Lower leg skin (tissue), 3 donors: ENCODE measurements at regions not wholly inside any gene's neighbourhood (a gene's known extent, or its start where the extent isn't known, plus 50 kb on each side); places are given as distances from the start of the nearest gene placed in this dataset.
A peak's percentile ranks its signal among the peaks of the same experiment; 100 is the strongest.
"Not testable (repeated sequence)": the region's sequence is repeated elsewhere in the genome, so short reads cannot be mapped to it uniquely, and the experiment has no call there.

Experiments used
- DNase-seq, 2 donors: peaks; one replicate each; pipeline ENCODE4 v3.0.0-alpha.2; 2019; ENCODE audit warnings: low spot score in 2 of 2
- H3K4me3 ChIP-seq: fragments of 200-600 bp; sonication (generic); 2 replicates; pipeline ENCODE4 v1.5.1; 2017; ENCODE audit warnings: mild to moderate bottlenecking, low read depth; ENCODE audit not compliant: poor library complexity, severe bottlenecking
- WGBS, 2 donors: methylation state at CpG; one replicate each; pipeline ENCODE4 v1.1.5; 2018; 5-methylcytosine and 5-hydroxymethylcytosine counted together
- intact Hi-C: fragments of 100-400 bp; cut with DNase I; formaldehyde crosslinking; loops from one replicate; pipeline ENCODE4 v1.15.0; 2023; ENCODE audit warnings: low total_unique reads

DNA sequence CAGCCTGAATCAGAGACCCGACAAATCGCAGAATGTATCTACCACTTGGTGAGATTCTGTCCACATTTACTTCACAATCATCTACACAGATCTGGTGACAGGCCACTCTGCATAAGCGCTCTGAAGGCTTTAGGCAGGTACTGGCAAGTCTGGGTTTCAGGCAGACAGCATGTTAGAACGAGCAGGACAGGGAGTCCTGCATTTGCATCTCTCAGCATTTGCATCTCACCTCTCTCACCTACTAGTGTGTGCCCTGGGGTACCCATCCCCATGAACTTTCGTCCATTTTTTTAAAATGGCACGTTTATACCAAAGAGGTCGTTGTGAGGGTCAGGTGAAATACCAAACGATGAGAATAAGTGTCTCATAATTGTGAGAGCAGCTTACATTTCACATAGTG lies 108.2 kb downstream of the SPATA31A1 start:
- intact Hi-C loops, H3K4me3 ChIP-seq, DNase-seq: not testable (repeated sequence)
- WGBS, 2 donors, result 12 to 19% methylated on average over 6 of the region's 8 CpGs

DNA sequence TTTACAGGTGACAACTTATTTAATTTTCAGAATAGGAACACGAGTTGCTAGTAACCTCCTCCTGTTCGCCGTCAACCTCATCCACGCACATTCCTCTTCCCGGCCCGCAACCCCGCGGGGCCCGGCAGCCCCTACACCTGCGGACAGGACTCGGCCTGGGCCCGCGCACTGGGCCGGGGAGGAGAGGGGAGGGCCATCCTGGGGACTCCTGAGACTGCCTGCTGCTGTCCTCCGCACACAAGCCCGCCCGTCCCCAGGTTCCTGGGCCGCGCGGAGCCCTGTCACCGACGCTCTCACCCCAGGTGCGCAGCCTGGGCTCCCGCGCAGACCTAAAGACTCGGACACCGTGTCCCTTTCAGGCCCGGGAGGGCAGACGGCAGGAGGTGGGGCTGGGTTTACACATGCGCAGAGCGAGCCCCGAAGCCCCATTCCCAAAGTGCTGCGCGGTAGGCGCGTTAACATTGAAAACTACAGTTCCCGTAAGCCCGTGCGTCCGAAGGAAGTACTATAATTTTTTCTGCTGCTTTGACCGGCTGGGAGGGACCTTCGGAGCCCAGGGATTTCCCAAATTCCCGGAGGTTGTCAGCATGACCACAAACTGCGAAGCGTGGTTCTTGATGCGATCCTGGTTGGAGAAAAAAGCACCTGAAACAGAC lies 108.8 kb downstream of the SPATA31A1 start:
- intact Hi-C loops, result not testable (repeated sequence)
- peak overlapping the region; percentile 34 for H3K4me3 ChIP-seq
- 1% methylated on average over 19 to 26 of the region's 46 CpGs for WGBS, 2 donors
- DNase-seq, result peak; percentile 79 to 95

DNA sequence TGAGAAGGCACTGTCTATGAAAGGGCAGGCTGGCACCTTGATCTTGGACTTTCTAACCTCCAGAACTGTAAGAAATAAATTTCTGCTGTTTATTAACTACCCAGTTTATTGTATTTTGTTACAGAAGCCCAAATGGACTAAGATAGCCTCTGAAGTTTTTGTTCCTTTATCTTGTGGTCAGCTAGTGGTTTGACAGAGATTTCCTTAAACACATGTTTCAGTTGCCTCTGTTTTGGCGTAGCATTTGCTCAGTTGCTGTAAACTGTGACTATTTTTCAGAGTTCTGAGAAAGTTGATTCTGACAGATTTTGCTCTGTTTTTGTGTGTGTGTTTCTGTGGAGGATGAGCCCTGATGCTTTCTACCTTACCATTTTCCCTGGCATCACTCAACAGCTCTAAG lies 119.0 kb downstream of the SPATA31A1 start:
- DNase-seq, H3K4me3 ChIP-seq, intact Hi-C loops: not testable (repeated sequence)
- 47 to 100% methylated on average over 1 of the region's 1 CpG for WGBS, 2 donors

DNA sequence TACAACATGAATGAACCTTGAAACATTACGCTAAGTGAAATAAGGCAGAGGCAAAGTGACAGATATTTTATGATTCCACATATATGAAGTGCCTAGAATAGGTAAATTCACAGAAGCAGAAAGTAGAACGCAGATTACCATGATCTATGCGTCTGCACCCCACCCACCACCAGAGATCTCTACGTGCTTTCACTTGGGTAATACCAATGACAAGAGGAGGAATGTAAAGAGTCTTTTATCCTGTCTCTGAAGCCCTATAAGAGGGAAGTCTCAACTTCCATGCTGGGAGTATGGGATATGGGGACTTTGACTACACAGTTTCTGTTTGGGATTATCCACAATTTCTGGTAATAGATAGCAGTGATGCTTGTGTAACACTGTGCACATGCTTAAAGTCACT lies 127.6 kb downstream of the SPATA31A1 start:
- intact Hi-C loops, H3K4me3 ChIP-seq, DNase-seq: not testable (repeated sequence)
- 85 to 89% methylated on average over 4 of the region's 4 CpGs for WGBS, 2 donors

DNA sequence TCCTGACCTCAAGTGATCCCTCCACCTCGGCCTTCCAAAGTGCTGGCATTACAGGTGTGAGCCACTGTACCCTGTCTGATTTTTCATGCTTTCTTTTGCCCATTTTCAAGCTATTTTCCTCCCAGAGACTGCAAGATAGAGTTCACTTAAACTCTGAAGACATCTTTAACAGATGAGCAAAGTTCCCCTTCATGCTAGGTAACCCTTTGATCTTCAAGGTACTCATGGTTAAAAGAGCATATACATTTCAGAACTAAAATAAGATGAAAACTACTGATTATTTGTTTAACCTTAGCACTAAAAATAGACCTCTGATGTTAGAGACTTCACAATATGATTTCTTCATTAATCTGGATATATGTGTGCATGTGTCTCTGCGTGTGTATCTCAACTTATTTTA lies 128.4 kb downstream of the SPATA31A1 start:
- intact Hi-C loops, H3K4me3 ChIP-seq, DNase-seq: not testable (repeated sequence)
- WGBS, 2 donors, result 69 to 73% methylated on average over 2 of the region's 2 CpGs

DNA sequence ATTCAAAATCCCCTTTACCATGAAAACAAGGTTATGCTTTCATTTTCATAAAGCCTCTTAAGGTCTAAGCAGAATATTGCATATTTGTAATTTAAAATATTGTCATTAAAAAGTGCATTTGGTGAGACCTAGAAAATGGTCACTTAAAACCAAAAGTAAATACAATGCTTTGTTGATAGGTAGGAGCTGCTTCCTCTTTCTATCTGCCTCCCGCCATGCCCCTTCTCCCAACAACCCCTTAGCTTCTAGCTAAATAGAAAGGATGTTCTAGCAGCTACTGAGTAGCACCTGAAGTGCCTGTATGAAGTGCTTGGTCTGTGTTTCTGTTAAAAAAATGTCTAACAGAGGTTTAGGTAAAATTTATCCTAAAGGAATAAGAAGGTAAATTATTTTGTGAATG lies 128.8 kb downstream of the SPATA31A1 start:
- WGBS, 2 donors, result 86 to 100% methylated on average over 1 of the region's 1 CpG
- DNase-seq, intact Hi-C loops, H3K4me3 ChIP-seq: not testable (repeated sequence)

DNA sequence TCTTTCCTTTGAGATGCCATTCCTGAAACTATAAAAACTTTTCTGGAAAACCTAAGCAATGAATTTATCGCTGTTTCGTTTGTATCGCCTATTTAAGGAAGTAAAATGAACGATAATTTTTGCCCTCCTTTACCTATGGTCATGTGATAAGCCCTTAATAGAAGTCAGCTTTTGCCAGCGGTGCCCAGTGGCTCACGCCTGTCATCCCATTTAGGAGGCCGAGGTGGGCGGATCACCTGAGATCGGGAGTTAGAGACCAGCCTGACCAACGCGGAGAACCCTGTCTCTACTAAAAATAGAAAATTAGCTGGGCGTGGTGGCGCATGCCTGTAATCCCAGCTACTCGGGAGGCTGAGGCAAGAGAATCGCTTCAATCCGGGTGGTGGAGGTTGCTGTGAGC lies 132.0 kb downstream of the SPATA31A1 start:
- DNase-seq, intact Hi-C loops, H3K4me3 ChIP-seq: not testable (repeated sequence)
- 95 to 96% methylated on average over 12 to 13 of the region's 16 CpGs for WGBS, 2 donors

DNA sequence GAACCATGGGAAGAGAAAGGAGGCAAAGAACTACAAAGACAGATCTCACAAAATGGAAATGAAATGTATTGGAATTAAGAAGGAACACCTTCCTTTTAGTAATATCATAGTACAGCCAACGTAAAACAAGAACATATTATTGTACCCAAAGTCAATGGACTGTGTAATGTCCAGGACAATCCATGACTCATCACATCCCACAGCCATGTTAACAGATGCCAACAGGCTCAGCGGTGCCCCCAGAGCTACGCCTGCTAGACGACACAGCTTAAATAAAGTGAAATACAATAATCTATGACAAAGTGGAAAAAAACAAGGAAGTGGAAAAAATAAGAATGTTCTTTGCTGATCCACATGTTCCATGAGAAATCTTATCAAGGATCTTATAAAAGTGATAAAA lies 140.8 kb downstream of the SPATA31A1 start:
- intact Hi-C loops, H3K4me3 ChIP-seq, DNase-seq: not testable (repeated sequence)
- WGBS, 2 donors, result 65 to 88% methylated on average over 3 of the region's 4 CpGs

DNA sequence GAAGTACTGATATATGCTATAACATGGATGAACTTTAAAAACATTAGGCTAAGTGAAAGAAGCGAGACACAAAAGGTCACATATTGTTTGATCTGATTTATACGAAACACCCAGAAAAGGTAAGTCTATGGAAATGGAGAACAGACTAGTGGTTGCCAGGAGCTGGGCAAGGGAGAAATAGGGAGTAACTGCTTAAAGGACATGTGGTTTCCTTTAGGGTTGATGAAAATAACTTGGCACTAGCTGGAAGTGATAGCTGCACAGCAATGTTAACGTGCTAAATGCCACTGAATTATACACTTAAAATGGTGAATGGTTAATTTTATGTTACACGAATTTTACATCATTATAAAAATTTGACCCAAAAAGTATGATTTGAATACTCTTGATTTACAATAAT lies 147.7 kb downstream of the SPATA31A1 start:
- H3K4me3 ChIP-seq, intact Hi-C loops, DNase-seq: not testable (repeated sequence)
- WGBS, 2 donors, result no CpG with 5 or more reads among the region's 4 CpGs

DNA sequence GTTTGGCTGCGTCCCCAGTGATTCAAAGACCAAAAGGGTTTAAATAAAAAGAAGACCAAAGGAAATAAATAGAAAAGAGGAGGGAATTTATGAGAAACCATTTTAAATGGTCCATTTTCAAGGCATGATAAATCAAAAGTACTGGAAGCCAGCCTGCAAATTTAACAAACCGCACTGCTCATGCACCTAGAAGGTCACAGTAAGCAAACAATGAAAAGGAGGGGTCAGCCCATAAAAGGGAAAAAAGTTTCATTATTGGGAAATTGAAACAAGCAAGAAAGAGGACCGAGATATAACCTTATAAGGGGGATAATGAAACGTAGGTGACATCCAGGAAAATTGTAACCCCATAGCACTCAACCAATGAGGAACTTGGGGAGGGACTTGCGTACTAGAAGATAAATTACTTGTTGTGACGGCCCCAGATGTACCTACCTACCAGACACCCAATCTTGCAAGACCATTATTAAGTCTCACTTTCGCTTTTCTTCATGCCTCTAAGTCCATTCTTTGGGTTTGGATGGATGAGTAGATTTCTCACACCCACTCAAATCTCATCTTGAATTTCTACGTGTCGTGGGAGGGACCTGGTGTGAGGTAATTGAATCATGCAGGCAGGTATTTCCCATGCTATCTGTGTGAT lies 172.0 kb downstream of the SPATA31A1 start:
- whole genome bisulfite sequencing, 2 donors, result 87% methylated on average over 3 of the region's 9 CpGs; no CpG with 5 or more reads in 1 of the 2 donors
- DNase-seq, H3K4me3 ChIP-seq, intact Hi-C loops: not testable (repeated sequence)

DNA sequence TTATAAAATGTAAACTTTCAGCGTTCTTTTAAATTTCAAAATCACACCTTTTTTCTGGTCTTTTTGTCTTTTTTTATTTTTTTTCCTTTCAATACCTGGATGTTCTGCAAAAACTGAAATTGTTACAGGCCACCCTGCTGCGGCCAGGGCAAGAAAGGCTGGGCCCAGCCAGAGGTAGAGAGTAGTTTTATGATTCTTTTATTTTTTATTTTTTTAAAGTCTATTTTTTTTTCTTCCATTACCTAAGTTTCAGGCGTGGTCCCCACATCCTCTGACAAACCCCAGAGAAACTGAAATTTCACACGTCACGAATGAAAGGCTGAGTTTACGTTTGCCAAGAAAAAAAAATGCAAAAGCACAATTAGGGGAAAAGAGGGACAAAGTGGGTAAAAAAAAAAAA lies 177.1 kb downstream of the SPATA31A1 start:
- H3K4me3 ChIP-seq, intact Hi-C loops, DNase-seq: not testable (repeated sequence)
- WGBS, 2 donors, result 84 to 88% methylated on average over 5 of the region's 6 CpGs

DNA sequence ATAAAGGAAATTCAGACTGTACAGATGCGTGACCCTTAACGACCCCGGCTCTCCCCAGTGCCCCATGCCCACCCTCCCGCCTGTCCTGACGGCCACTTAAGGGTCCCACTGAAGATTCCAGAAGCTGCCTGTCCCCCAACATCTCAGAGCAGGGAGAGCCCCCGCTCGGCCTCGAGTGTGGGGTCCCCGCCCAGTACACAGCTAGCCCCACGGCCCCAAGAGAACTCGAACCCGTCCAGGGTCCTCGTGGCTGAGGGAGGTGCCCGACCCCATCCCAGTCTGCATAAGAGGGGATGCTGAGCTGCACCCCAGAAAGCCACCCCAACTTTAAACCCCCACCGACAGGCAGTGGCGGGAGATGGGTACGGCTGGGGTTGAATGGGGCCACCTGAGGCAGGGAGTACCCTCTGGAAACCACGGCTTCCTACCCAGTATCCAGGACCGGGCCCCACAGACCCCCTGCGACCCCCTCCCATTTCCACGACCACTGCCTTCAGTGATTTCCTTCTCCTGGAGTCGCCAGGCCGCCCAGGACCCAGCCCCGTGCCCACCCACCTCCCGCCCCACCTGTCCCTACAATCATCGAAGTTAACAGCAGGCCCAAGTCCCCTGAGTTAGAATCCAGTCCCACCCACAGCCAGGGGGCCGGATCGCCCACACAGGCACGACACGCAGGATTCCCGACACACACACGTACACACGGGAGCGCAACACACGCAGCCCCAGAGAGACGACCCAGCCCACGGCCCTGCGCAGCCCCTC lies 177.7 kb downstream of the SPATA31A1 start:
- WGBS, 2 donors, result 92% methylated on average over 5 of the region's 38 CpGs; no CpG with 5 or more reads in 1 of the 2 donors
- DNase-seq, intact Hi-C loops, H3K4me3 ChIP-seq: not testable (repeated sequence)

DNA sequence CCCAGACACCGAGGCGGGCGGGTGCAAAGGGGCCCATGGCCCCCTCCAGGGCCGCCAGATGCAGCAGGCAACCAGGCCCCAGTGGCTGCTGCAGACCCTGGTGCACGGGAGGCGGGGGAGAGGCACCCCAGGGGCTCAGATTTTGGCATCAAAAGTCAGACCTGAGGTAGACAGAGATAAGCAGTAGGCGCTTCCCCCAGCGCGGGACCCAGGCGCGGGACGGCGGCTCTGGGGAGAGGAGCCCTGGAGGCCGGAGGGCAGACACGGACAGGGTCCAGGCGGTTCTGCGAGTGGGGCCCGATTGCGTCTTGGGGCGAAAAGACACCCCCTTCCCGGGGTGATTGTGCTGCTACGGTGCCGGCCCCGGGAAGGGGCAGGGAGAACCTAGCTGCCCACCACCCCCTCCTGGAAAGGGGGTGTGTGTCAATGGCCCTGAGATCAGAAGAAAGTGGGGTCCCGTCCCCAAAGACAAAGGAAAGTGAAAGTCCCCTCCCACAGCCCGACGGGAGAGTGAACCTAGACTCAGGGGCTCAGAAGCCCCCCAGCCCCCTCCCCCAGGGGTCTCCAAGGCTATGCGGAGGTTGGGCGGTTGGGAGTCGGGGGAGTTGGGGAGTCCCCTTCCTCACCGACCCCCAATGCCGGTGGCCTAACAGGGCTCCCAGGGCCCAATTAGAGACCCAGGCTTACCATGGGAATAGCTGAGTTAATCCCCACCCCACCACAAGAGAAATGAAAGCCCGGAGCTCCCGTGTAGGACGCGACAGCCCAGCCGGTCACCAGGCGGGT lies 178.5 kb downstream of the SPATA31A1 start:
- 93% methylated on average over 14 of the region's 38 CpGs; no CpG with 5 or more reads in 1 of the 2 donors for WGBS, 2 donors
- H3K4me3 ChIP-seq, DNase-seq, intact Hi-C loops: not testable (repeated sequence)

DNA sequence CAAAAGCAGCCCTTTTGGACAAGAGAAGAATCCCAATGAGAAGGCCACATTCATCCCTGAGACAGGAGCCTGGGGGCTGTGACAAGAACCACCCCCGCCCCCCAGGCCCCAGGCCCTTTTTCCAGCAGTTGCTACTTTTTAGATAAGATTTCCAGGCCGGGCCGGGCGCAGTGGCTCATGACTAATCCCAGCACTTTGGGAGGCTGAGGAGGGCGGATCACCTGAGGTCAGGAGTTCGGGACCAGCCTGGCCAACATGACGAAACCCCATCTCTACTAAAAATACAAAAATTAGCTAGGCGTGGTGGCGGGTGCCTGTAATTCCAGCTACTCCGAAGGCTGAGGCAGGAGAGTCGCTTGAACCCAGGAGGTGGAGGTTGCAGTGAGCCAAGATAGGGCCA lies 179.4 kb downstream of the SPATA31A1 start:
- 78% methylated on average over 6 of the region's 11 CpGs; no CpG with 5 or more reads in 1 of the 2 donors for WGBS, 2 donors
- intact Hi-C loops, DNase-seq, H3K4me3 ChIP-seq: not testable (repeated sequence)
